Gastrocnemius medialis (tissue), 4 donors: ENCODE measurements at regions not wholly inside any gene's neighbourhood (a gene's known extent, or its start where the extent isn't known, plus 50 kb on each side); places are given as distances from the start of the nearest gene placed in this dataset.

Source experiments
- POLR2A ChIP-seq, 2 donors: fragments of 450-650 bp; IDR thresholded peaks; one replicate each; pipeline ENCODE4 v1.6.1; 2017; ENCODE audit warnings: antibody characterized with exemption in 2 of 2, mild to moderate bottlenecking in 2 of 2, moderate library complexity in 2 of 2
- TF ChIP-seq, protein P1 (sequence below), 5 experiments: fragments of 450-650 bp in 3 of 5; fragments of 200-600 bp in 2 of 5; sonication (generic) in 2 of 5; IDR thresholded peaks in 4 of 5; conservative IDR thresholded peaks in 1 of 5; 1 replicate in 4 of 5; 2 replicates in 1 of 5; pipeline ENCODE4 v1.5.1; 2016 to 2019; ENCODE audit warnings: antibody characterized with exemption in 5 of 5, mild to moderate bottlenecking in 3 of 5, moderate library complexity in 3 of 5

DNA sequence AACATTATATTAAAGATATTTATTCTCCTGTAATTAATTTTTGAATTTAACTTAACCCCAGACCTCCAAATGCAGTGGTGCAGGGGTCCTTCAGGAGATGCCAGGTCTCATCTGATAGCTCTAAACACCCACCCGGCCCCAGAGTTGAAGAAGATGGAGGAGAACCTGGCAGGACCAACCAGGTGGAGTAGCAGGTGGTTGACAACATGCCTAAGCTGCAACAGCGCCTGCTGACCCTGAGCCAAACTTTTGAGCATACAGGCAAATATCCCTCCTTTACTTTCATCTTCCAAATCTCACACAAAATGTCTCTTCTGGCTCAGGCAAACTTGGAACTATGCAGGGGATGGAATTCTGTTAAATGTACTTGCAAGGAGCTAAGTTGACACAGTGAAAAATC lies 145.3 kb upstream of the TCF21 start:
- TF ChIP-seq, protein P1, sequence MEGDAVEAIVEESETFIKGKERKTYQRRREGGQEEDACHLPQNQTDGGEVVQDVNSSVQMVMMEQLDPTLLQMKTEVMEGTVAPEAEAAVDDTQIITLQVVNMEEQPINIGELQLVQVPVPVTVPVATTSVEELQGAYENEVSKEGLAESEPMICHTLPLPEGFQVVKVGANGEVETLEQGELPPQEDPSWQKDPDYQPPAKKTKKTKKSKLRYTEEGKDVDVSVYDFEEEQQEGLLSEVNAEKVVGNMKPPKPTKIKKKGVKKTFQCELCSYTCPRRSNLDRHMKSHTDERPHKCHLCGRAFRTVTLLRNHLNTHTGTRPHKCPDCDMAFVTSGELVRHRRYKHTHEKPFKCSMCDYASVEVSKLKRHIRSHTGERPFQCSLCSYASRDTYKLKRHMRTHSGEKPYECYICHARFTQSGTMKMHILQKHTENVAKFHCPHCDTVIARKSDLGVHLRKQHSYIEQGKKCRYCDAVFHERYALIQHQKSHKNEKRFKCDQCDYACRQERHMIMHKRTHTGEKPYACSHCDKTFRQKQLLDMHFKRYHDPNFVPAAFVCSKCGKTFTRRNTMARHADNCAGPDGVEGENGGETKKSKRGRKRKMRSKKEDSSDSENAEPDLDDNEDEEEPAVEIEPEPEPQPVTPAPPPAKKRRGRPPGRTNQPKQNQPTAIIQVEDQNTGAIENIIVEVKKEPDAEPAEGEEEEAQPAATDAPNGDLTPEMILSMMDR (IDR thresholded peaks at IDR 0.05 in 4 of 5, conservative IDR thresholded peaks at IDR 0.05 in 1 of 5) = no peak
- TF ChIP-seq POLR2A (IDR thresholded peaks at IDR 0.05) = no peak
